CD4-positive, alpha-beta T cell treated with Interleukin-2 at 100 ng/mL for 4 hours (primary cell): ENCODE measurements at regions not wholly inside any gene's neighbourhood (a gene's known extent, or its start where the extent isn't known, plus 50 kb on each side); places are given as distances from the start of the nearest gene placed in this dataset.
"Not testable (repeated sequence)": the region's sequence is repeated elsewhere in the genome, so short reads cannot be mapped to it uniquely, and the experiment has no call there.

Source experiments
- DNase-seq: peaks from one replicate; pipeline ENCODE4 v3.0.0-alpha.2; 2020; ENCODE audit warnings: low spot score

DNA sequence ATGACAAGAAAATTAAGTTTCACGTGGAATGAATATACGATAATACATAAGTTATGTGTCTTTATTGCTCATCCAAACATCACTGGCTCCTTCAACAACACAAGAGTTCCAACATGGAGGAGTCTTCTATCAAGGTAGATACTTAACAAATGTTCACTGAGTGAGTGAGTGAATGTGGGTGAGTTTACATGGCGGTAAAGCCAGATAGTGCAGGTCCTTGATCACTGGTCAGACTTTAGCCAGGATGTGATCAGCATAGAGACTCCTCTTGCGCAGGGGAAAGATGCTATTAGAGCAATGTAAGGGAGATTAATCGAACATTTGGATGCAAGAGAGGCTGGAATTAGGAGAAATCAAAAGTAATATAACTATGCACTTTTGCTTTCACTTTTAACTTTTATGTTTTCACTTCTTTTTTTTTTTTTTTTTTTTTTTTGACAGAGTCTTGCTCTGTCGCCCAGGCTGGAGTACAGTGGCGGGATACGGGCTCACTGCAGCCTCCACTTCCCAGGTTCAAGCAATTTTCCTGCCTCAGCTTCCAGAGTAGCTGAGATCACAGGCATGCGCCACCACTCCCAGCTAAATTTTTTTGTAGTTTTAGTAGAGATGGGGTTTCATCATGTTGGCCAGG is 249.0 kb upstream of the ID2 start:
- peak; percentile 6 for DNase-seq

DNA sequence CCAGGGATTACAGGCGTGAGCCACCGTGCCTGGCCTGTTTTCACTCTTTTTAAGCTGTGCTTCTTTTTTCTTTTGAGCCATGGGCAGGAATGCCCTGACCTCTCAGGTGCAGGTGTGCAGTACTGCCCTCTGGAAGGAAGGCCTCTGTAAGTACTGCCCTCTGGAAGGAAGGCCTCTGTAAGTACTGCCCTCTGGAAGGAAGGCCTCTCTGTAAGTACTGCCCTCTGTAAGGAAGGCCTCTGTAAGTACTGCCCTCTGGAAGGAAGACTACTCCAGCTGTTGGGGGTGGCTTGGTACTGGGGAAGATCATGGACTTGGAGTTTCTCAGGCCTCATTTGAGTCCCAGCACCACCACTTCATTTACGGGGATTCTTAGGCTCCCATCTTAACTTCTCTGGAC is 248.5 kb upstream of the ID2 start:
- DNase-seq = no peak

DNA sequence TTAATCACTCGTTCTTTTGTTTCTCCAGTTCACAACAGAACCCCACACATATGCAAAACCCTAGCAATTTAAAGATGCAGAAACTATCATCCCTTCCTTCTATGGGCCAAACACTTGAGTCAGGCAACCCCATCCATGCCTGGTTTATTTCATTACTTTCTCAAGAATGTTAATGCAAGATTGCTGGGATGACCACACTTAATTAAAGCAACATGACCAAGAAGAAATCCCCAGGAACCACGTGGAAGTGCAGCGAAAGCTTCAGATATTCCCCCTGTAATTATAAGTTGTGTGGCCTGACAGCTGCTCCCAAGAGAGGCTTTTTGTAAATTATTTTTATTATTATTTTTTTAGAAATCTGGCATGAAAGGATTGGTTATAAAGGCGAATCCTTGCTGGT is 246.2 kb upstream of the ID2 start:
- no peak for DNase-seq

DNA sequence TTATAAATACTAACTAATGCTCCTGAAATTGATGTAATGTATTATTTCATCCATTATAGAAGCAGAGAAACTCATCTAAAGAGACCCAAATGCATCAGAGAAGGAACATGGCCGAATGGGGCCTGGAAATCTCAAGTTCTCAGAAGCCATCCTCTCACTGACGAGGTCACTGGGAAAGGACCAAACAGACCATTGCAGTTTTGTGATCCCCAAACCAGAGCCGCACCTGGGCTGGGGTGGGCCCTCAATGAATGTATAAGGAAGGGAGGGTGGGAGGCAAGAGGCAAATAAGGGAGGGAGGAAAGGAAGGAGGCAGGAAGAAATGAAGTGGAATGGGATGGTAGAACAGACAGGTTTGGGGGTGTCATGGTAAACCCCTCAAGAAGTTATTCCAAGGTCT is 245.3 kb upstream of the ID2 start:
- DNase-seq = no peak

DNA sequence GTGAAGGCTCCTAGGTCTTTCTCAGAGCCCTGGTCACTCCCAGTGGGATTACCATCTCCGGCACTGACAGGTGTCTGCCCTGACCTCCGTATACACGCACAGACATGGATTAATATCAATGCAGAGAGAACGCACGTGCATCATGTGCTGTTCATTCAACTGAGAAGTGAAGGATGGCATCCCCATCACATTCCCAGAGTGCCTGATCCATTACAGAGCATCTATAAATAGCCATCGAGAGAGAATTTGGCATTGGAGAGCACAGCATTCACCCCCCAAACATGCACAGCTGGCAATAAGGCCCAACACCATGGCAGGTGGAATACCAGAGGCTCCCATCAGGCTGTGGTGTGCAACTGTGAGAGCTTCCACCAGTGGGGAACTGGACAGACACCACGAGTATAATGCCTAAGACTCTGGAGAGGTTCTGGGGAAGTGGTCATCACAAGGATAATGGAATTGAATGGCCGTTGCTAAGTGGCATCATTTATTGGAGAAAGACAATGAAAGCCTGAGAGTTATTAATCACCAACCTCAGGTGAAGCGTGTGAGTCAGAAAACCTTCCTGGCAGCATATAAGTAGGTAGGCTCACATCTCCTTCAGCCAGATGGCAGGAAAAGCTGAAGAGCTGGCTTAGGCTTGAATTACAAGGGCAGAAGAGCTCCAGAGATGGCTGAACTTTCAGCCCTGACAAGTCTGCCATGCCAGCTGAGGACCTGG is 244.5 kb upstream of the ID2 start:
- no peak for DNase-seq

DNA sequence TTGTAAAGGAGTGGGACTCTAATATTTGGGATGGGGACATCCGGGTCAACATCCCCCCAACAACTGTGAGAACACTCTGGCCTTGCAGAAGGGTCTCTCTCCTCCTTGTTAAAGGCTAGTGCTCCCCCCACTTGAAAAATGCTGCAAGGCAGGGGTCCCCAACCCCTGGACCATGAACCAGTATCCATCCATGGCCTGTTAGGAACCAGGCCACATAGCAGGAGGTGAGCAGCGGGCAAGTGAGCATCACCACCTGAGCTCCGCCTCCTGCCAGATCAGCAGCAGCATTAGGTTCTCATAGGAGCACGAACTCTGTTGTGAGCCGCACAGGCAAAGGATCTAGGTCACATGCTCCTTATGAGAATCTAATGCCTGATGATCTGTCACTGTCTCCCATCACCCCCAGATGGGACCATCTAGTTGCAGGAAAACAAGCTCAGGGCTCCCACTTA is 243.9 kb upstream of the ID2 start:
- no peak for DNase-seq

DNA sequence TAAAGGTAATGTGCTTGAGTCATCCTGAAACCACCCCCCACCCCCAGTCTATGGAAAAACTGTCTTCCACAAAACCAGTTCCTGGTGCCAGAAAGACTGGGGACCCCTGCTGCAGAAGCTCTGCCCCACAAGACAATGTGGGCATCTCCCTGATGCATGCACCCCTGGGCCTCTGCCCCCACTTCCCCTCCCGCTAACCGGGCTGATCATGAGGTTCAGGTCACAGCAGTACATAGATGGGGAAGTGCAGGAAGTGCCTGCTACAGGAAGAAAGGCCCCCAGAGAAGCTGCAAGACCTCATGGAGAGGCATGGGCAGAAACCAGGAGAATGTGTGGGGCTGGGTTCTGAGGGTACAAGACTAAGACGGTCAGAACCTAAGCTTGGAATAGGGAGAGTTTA is 243.4 kb upstream of the ID2 start:
- no peak for DNase-seq

DNA sequence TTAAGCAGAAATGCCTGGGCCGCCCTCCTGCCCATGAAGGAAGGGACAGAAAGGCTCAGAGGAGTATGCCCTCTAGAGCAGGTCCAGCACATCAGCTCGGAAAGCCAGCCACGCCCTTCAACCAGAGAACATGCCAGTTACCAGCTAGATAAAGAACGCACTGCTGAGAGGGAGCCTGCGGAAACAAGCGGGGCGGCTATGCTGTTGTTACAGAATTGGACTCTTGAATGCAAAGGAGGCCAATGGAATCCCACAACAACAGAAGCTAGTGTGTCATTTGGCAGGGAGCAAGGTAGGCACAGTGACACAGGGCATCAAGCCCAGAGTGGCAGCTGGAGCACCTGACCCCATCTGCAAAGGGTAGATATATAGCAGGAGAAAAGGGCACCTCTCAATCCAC is 242.9 kb upstream of the ID2 start:
- no peak for DNase-seq

DNA sequence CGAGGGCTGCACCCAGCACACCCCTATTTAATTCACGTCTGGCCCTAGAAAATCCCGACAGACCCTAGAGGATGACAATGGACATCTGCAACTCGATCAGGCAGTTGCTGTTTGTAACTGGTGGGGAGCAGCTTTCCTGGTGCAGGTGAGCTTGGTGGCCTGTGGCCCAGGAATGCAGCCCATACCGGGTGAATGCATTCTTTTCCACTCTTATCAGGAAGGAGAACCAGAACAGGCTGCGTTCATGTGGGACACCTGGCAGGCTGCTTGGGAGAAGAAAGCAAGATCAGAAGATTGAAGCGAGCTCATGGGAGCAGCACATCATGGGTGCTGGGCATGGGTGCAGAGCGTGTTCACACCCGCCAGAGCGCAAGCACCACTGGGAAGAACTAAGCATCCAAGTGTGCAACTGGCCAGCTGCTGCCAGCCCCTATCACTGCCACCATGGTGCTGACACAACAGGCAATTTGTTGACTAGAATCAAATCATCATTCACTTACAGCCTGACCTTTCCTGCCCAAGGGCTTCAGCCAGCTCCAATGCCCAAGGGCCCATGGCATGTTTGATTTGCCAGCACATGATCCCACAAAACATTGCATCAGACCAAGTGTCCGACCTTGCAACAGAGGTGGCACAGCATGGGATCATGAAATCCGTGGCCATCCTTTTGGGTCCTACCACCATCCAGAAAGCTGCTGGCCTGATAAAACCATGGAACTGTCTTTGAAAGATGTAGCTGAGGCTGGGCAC is 241.7 kb upstream of the ID2 start:
- no peak for DNase-seq

DNA sequence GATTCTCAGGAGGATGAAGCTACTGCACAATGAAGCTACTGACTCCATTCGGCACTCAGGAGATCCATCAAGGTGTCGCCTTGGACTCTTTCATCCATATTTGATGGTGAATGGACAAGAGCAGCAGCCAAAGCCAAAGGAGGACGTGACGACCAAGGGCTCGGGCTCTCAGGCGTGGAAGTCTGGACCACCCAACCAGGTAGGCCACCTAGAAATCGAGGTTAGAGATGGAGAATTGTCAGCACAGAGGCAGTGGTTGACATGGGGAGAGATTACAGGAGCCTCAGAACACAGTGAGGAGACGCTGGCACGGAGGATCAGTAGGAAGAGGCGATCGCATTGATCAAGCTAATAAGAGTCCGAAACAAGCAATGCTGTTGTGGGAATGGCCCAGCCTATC is 240.5 kb upstream of the ID2 start:
- no peak for DNase-seq

DNA sequence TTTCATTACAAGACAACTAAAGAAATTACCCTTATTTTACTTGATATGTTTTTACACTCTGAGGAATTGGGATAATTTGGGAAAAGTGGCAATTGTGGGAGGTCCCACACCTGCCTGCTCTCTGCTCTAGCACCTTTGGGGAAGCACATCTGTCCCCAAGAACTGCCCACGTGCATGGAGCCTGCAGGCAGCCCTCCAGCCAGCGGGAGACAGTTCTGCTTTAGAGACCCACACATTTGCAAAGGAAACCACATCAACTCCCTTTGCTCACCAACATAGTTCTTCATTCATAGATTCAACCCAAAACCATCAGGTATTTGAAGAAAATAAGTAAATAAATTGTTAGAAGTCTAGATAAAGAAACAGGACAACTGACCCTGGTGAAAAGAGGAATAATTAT is 239.9 kb upstream of the ID2 start:
- DNase-seq = no peak

DNA sequence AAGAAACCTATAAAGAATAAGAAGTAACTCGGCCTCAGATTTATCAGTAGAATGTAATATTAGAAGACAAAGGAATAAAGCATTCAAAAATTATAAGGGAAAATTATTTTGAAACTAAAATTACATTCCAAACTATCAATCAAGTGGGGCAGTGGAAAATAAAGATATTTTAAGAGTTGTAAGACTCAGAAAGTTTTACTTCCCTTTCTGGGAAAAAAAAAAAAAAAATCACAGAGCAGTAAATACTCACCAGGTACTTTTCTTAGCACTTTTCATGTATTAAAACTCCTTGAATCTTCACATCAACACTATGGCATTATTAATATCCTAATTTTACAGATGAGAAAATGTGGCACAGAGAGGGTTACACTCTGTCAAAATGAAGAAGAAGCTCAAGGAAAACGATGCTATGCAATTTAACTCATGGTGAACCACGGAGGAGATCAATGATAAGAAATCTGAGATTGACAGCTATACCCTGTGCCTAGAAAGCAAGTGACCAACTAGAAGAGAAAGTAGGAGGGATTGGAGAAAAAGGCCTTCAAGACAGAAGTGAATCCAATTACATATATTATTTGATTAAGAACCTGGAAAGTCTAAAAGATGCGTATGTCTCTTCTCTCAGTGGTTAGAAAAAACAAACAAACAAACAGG is 238.9 kb upstream of the ID2 start:
- no peak for DNase-seq

DNA sequence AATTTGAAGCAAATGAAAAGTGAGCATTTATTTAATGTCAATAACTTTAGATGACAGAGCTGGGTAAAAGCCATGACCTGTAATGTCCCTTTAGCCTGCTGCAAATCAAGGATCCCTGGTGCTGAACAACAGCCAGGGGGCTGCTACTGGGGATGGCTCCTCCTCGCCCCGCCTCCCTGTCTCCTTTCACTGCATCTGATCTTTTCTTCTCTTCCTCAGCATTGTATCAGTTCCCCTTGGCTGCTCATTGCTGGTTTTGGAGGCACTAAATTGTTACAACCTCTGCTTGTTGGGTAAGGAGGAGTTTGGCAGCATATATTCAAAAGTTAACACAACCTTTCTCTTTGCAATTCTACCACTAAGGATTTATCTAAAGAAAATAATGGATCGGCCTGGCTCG is 236.3 kb upstream of the ID2 start:
- DNase-seq = no peak

DNA sequence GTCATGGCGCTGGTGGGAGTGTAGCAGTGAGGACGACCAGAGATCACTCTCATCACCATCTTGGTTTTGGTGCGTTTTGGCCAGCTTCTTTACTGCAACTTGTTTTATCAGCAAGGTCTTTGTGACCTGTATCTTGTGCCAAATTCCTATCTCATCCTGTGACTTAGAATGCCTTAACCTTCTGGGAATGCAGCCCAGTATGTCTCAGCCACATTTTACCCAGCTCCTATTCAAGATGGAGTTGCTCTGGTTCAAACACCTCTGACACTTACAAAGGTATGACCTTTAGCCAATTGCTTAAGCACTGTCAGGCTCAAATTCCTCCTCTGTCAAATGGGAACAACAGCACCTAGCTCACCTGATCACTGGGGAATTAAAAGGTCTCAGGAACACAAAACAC is 235.1 kb upstream of the ID2 start:
- DNase-seq = not testable (repeated sequence)

DNA sequence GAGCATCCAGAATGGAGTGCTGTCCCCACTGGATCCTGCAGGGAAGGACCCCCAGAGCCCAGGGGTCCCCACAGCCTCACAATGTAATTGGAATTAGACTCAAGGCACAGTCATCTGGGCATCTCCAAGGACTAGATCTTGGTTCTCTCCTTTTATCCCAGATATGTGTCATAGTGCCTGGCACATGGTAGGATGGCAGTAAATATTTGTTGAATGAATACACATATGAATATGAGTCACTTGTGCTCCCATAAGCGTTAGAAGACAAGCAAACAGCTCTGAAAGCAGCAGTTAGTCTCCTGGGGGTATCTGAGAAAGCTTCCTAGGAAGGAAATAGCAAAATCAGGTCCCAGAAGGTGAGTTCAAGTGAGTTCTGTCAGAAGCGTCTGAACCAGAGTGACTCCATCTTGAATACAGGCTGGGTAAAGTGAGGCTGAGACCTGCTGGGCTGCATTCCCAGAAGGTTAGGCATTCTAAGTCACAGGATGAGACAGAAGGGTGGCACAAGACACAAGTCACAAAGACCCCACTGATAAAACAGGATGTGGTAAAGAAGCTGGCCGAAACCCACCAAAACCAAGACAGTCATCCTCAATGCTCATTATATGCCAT is 234.1 kb upstream of the ID2 start:
- DNase-seq = no peak

DNA sequence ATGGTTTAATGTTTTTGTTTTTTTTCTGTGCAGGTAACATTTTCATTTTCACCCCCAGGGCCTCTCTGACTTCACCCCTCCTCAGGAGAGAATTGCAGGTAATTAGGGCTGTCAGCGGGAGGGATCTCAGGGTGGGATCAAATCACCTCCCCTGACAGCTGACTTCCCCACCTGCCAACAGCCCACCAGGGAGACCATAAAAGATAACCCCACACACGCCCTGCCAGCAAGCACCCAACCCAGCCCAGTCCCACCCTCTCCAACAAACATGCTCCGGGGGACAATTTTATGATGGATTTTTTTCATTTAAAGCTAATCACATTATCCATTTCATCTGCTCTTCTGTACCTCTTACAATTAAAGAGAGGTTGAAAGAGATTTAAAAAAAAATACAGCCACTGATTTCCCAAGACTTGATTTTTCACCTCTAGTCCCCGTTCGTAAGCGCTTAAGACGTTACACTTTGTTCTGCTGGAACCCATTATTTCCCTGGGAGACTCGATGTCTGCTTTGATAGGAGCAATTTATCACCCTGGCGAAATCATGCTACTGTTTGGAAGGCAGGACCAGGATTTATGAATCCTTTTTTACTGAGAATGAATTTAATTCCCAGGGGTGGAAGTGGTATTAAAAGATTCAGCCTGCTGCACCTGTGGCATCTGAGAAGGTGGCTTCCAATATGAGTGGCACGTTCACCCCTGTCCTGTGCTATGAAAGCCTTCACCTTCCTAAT is 232.9 kb upstream of the ID2 start:
- DNase-seq = no peak

DNA sequence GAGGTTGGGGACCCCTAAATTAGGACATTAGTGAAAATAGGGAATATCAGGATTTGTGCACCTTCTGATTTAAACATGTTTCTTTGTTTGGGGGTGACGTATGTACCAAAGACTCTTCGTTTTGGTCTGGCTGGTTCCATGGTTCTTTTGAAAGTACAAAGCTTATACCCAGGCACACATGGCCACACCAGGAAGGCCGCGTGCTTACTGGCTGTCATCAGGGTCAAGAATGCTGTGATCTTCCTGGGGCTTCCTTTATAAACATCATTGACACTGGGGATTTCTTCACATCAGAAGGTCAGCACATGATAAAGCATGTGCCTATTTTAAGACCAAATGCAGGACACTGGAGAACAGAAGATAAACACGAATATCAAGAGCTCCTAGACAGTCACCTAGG is 230.6 kb upstream of the ID2 start:
- no peak for DNase-seq

DNA sequence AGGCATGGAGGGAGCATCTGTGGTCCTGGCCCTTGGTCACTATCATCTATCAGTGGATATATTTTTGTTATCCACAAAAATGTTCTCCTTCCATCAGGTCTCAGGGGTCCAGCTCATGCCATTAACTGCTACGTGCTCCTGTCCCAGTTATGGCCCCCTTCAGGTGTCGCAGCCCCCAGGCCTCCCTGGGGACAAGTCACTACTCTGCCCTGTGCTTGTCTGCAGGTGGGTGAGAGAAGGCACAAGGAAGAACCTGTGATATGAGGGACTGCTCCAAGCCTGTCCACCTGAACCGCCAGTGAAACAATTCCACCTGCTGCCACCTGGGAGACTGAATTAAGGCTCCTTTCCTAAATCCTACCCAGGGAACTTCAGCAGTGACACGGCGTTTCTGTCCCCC is 229.6 kb upstream of the ID2 start:
- DNase-seq = no peak

DNA sequence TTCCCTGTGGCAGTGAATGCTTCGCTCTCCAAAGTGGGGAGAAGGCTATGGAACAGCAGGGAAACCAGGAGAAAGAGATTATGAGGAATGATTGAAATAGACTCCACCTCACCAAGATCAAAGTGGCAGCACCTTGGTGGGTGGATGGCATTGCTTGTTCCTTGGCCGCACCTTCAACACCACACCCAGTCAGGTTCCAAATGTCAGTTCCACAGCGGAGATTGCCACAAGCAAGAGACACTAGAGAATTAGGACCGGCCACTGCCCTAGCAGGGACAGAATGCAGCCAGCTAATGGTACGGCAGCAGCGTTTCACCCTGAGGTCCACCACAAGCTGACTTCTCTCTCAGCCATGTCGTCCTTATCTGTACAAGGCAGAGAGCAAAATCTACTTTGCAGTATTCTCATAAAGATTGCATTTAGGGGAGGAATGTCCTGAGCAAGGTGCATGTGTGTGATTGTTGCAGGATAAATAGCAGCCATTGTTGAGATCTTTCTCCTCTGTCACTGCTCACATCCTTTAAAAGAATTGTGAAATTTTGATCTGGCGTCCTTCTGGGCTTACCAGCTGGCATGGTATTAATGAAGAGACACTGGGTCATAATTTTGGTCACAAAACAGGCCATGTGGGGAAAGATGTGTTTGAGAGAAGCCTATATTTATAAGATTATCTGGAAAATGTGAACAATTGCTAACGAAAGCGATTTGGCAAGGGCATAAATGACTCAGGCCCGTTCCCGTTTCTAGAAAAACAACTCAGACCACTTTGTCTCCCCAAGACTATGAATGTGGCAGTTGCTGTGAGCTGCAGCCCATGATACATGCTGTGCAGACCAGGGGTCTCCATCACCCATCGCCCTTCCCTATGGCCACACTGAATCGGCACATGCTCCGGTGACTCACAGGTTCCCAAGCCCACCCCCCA is 228.6 kb upstream of the ID2 start:
- DNase-seq = no peak

DNA sequence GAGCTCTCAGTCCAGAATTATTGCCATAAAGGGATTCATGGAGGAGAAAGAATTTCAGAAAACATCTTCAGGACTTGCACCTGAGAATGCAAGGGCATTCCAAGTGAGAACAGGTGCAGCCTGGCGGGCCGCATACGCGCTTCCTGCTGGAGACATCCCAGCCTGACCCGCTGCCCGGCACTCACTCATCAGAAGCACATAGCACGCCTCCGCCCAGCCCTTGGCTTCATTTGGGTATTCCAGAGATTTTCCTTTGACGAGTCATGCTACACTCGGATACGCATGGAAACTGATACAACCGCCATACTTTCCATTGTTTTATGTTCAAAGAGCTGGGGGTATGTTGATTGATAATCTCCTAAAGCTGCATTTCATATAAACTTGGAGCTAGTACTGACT is 228.0 kb upstream of the ID2 start:
- no peak for DNase-seq

DNA sequence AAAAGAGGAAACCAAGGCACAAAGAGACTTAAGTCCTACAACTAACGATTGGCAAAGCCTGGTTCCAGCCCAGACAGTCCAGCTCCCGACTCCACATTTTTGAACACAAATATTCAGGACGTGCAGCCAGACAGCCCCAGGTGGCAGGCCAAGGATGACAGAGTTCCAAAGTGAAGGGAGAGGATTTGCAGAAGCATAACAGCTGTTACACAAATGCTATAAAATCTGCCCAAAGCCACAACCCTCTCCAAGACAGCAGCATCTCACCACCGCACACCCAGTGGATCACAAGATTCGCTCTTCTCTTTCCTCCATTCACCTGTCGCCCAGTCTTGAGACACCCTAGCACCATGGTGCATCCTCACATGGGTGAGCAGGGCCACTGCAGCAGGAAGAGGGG is 227.1 kb upstream of the ID2 start:
- DNase-seq = no peak
